NOMO-1 treated with DMSO at 0.1 percent for 48 hours (cell line): ENCODE measurements at regions not wholly inside any gene's neighbourhood (a gene's known extent, or its start where the extent isn't known, plus 50 kb on each side); places are given as distances from the start of the nearest gene placed in this dataset.

Source experiments
- DNase-seq: peaks from one replicate; lab custom pipeline; 2025; ENCODE audit not compliant: unreplicated experiment; lab: John Stamatoyannopoulos, UW

- DNase-seq = no peak
These were observed 61.9 kb upstream of the TMPO start for GRCh38 chr12:98453492-98453891.

DNA sequence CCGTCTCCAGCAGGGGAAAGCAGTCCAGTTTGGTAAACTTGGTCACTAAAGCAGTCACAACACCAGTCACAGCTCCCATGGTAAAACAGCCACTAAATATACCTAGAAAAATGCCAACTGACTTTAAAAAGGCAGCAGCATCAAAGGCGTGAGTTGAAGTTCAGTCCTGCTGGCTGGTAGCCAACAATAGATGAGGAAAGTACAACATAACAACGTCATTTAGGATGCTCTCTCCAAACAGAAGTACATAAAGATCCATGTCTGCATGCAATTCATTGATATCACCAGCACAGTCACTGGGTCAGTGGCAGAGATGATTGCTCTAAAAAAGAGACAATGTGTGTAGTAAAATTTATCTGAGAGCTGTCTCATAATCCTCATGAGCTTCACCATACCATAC, 59.3 kb upstream of the TMPO start:
- DNase-seq = no peak

- DNase-seq = peak; percentile 36
These were observed 58.5 kb upstream of the TMPO start for GRCh38 chr12:98456576-98457573.

DNA sequence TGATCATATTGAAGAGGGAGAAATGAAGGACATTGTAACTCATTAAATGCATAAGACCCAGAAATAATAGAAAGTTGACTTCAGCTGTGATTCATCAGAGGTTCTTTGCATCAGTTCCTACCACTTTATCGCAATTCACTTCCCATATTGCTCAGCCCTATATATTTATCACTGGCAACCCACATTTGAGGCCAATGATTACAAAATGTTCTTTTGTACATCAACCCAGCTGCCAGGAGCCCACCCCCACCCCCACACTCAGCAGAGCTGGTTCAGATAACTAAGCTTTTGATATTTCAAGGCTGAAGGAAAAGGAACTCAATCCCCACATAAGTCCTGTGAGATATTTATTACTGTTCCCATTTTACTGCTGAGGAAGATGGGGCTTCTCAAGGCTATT, 51.2 kb upstream of the TMPO start:
- peak; percentile 92 for DNase-seq

DNA sequence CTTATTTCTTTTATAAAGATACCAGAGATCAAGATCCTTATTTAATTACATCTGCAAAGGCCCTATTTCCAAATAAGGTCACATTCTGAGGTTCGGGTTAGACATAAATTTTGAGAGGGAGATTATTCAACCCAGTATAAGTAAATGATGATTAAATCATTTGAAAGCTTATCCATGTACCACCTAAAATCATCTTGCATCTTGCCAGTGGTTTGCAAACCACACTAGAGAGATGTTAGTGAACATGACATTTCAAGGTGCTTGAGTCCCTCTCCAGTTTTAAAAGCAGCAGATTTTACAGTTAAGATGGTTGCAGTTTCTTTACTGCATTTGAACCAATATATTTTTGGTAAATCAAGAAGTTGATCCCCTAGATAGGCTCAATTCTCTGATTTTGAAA, 49.9 kb upstream of the TMPO start:
- no peak for DNase-seq
